GM19351 (cell line): ENCODE measurements at regions not wholly inside any gene's neighbourhood (a gene's known extent, or its start where the extent isn't known, plus 50 kb on each side); places are given as distances from the start of the nearest gene placed in this dataset.

ENCODE experiments used
- ATAC-seq: cut with Tn5 transposase; IDR thresholded peaks from one replicate; pipeline ENCODE4 v1.9.1; 2021; ENCODE audit warnings: mild to moderate bottlenecking, moderate library complexity; ENCODE audit not compliant: unreplicated experiment

GRCh38 chr4:187547316-187547715 lies 448.3 kb upstream of the ZFP42 start:
- ATAC-seq, result no peak

DNA sequence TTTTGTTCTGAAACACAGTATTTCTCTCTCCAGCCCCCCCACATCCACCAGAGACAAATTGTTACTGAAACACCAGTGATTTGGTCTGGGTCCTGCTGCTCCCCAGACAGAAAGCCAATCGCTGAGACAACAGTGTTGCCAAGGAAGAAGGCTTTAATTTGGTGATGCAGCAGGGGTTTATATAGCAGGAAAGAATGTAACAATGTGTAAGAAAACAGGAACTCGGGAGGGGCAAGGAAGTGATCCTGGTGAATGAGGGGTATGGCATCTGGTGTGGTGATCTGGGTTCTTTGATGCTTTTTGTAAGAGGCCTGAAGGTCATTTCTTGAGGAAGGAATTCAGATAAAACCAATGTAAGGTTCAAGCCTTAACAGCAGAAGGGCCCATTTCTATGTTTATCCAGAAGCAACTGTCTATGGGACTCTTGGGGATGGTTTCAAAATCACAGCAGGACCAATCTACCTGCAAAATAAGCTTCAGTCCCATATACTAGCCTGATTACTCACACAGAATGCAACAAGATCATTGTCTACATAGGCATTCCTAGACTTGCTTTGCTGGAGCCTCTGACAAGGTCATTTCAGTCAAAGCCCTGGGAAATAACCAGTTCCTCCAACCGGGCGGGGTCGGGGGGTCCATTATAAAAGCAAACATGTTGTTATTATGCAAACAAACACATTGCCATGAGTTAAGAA lies 445.2 kb upstream of the ZFP42 start:
- no peak for ATAC-seq

- ATAC-seq, result no peak
These were observed 442.8 kb upstream of the ZFP42 start for GRCh38 chr4:187552781-187553180.

DNA sequence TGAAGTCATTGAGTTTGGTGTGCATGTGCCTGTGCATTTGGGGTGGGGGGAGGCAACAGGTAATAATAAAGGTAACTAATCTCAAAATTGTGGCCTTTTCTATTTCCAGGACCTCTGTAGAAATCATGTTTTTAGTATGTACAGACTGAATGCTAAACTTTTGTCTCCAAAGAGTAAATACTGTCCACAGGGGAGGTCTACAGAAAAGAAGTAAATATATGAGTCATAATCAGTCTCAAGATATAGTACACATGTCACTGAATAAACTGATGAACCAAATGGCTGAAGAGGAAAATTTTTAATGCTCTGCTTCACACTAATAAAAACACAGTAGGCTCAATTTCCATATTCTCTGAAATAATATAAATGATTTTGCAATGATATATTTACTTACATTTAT lies 440.4 kb upstream of the ZFP42 start:
- ATAC-seq, result no peak

- no peak for ATAC-seq
These were observed 437.2 kb upstream of the ZFP42 start for GRCh38 chr4:187558391-187558790.

DNA sequence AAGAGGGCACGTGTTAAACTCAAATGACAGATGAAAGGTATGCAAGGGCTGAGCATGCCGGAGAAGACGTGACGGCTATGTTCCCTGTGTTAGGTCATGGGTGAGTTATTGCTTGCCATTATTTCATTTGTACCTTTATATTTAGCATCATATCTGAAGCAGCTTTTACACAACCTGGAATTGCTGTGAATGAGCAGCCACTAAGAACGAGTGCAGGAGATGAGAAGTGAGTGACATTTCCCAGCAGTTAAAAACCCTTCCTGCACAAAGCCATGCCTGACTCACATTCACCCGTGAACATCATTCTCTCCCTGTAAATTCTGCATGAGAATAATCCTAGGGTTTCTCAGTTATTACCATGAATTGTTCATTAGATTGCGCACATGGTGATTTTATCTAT lies 433.2 kb upstream of the ZFP42 start:
- ATAC-seq, result no peak

- ATAC-seq, result no peak
These were observed 430.2 kb upstream of the ZFP42 start for GRCh38 chr4:187565416-187565815.

DNA sequence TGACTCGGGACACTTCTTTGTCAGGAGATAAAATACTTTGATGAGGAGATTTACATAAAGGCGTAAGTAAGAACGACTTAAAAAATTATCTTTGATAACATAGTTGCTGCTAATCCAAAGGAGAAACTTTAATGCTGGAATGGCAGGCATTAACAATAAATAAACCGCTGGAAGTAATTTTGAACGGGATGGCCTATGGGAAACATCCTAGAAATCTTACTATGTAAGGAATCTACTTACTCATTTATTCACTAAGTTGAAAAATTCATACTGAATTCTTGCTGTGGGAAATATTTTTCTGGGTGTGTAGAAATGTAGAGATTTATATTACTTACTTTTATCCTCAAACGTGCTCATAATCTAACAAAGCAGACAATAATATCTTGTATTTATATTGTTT lies 425.7 kb upstream of the ZFP42 start:
- ATAC-seq, result no peak

GRCh38 chr4:187575706-187576105 lies 419.9 kb upstream of the ZFP42 start:
- ATAC-seq, result no peak

DNA sequence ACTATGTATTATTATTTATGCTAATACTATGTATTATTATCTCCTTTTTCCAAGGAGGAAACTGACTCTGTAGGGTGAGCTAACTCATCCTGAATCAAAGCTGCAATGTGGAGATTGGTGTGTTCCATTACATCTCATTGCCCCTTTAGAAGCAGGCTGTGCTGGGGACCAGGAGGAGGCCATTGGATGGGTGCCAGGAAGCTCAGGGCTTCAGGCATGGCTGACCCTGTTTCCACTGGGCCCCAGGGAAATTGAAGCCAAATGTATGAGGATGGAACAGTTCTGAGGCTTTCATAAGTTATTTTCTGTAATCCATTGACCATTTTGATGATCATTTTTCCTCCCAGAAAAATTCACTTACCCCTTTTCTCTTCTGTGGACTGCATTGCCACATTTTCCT lies 418.8 kb upstream of the ZFP42 start:
- no peak for ATAC-seq

DNA sequence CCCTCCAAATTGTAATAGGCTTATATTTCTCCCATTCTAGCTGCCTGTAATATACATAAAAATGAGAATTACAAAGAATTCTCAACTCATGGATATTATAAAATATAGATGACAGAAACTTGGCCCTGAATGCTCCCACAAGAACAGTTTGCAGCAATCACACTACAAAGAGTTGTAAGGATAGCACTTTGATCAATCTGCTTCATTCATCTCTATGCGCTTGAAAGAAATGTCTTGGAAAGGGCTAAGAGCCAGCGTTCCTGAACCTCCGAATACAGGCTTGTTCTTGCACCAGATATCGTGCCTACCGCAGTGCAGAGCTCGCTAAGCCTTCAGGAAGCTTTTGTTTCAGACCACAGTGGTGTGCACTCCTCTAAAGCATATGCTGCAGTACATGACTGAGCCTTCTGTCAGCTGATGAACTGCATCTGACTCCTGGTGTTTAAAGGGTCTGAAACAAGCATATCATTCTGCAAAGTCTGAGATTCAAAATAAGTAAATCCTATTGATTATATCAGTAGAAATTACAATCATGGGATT lies 417.6 kb upstream of the ZFP42 start:
- no peak for ATAC-seq

- ATAC-seq, result no peak
These were observed 408.7 kb upstream of the ZFP42 start for GRCh38 chr4:187586892-187587291.

- no peak for ATAC-seq
These were observed 397.4 kb upstream of the ZFP42 start for GRCh38 chr4:187598196-187598595.

DNA sequence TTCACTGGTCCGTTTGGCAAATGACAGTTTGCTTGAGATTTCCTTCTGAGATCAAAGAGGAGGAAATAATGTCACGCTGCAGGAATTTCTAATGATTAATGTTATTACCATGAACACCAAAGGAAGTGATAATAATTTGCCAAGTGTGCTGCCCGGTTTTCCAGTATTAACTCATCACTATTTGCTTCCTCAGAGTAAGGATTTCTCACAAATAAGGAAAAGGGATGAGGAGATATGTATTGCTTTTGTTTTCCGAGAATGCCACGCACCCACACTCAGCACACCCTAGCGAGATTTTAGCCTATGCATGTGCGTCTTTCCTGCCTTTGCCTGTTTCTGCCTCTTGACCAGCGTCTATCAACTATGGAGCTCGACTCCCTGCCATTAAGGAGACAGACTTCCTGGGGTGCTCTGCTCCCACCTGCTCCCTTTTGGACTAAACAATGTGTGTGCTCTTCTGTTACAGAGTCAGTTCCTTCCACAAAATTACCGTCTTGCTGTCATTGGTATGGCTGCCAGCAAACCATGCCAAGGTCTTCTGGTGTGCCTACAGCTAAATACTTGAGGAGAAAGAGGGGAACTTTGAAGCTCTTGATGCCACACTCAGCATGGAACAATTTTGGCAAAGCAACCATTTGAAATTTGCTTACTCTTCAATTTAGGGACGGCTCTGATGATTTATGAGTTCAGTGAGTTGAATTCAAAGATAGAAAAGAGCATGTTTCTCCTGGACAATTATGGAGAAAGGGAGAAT lies 393.1 kb upstream of the ZFP42 start:
- ATAC-seq, result no peak

GRCh38 chr4:187603093-187604025 lies 392.2 kb upstream of the ZFP42 start:
- no peak for ATAC-seq

DNA sequence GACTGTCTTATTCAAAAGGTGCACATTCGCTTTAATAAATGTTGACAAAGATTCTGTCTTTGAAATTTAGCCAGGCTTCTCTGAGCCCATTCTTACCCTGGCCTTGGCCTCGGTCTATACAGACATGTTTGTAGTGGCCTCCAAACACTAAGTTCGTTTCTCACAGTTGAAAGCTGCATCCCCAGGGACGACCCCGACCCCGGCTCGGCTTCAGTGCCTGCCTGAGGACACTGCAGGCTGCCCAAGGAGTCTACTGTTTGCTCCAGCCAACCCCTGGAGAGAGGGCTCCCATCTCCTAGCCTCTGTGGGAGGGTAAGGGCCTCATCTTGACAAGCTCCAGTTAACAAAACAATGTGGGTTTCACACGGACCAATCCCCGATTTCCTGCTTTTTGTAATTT lies 390.6 kb upstream of the ZFP42 start:
- no peak for ATAC-seq

- ATAC-seq, result no peak
These were observed 389.0 kb upstream of the ZFP42 start for GRCh38 chr4:187606581-187606980.

GRCh38 chr4:187608001-187608421 lies 387.6 kb upstream of the ZFP42 start:
- no peak for ATAC-seq

DNA sequence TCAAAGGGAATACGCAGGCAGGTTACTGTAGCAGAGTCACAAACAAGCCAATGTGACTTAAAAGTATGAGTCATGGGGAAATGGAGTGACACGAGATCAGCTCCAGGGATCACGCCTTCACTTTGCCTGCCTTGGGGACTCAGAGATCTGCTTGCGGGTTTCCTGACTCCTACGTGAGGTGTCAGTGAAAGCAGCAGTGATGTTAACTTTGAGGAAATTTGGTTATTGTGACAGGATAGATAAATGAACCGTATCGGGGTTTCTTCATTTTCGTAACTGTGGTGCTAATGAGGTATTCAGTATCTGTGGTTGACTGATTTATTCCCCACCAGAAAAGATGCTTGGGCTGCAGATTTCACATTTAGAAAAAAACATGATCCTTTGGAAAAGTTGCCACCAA lies 383.3 kb upstream of the ZFP42 start:
- no peak for ATAC-seq

DNA sequence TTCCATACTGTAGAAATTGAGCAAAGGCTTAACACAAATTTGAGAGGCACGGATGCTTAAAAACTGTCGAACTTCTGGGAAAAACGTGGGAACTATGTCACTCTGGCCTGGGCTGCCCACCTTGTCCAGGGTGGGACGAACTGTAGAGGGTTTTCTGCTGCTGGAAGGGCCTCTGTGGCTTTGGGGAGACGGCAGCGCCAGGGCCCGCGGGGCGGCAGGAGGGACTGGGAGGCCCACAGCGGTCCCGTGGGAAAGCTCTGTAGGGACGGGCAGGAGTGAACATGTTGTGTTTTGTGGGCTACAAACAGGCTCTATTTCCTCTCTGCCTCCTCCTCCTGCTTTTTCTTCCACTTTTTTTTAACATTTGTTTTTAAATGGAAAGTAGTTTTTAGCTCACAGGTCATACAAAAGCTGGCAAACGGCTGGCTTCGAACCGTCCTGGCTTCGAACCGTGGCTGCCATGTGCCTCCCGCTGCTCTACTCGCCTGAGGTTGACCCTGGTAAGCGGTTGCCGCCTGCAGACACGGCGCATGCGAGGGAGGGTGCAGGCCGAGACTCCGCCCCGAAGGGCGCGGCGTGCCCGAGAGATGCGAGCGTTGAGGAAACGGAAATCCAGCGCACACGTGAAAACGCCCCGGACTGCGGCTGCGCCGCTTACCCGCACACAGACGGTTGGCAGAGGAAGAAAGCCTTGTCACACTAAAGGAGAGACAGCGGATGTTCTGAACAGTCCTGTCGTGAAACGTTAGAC lies 382.3 kb upstream of the ZFP42 start:
- ATAC-seq, result no peak

- no peak for ATAC-seq
These were observed 379.6 kb upstream of the ZFP42 start for GRCh38 chr4:187615972-187616371.
